ENCODE measurements at regions not wholly inside any gene's neighbourhood (a gene's known extent, or its start where the extent isn't known, plus 50 kb on each side); places are given as distances from the start of the nearest gene placed in this dataset.

GRCh38 chr10:2919016-2919415, 148.3 kb upstream of the PFKP start:
- Histone ChIP-seq H2BK20ac (ENCODE audit: low read depth, low read length) (no peak overlapping the region), H4K91ac (ENCODE audit: insufficient read depth, low read depth, low read length) (no peak overlapping the region), H3K36me3 (ENCODE audit: control insufficient read depth, insufficient read depth, low read length) (no peaks in the 10 kb centered on the region), H4K5ac (ENCODE audit: low read depth, low read length) (no peak overlapping the region), H2BK5ac (ENCODE audit: low read depth, low read length, poor library complexity, severe bottlenecking) (no peak overlapping the region), H2BK120ac (ENCODE audit: low read depth, low read length) (no peak overlapping the region), H2BK15ac (ENCODE audit: low read depth, low read length) (no peak overlapping the region), H3K18ac (ENCODE audit: low read depth, low read length) (no peak overlapping the region), H2AK5ac (ENCODE audit: low read depth, low read length) (no peak overlapping the region), H3K9ac (ENCODE audit: low read depth, low read length) (no peak overlapping the region), H3K14ac (replicated peaks; ENCODE audit: low read depth, low read length) (no peak overlapping the region), H3K4me2 (ENCODE audit: low read depth, low read length) (no peak overlapping the region), H2AFZ (replicated peaks; ENCODE audit: low read length, poor library complexity) (no peak overlapping the region), H3K4me3 (ENCODE audit: insufficient read depth, low read depth, low read length) (no peak overlapping the region), H3K56ac (ENCODE audit: extremely low read depth, insufficient read depth, low read length) (no peak overlapping the region), H3K4ac (ENCODE audit: low read depth, low read length) (no peak overlapping the region), H2AK9ac (replicated peaks; ENCODE audit: low read depth, low read length, poor library complexity) (no peak overlapping the region), H3K27ac (ENCODE audit: insufficient read depth, low read length) (no peak overlapping the region), H3K4me1 (ENCODE audit: control insufficient read depth, insufficient read depth, low read length) (no peaks in the 10 kb centered on the region), H3K79me1 (ENCODE audit: low read depth in 1 of 2, low read length in 2 of 2) (no peaks in the 10 kb centered on the region), H3K27me3 (ENCODE audit: control insufficient read depth, insufficient read depth, low read length) (peaks cover 9% of the 10 kb centered on the region), H4K8ac (ENCODE audit: low read depth in 2 of 2, low read length in 2 of 2) (no peak overlapping the region), H3K9me3 (ENCODE audit: control insufficient read depth, insufficient read depth, low read length) (no peaks in the 10 kb centered on the region), H4K20me1 (ENCODE audit: insufficient read depth, low read length) (no peaks in the 10 kb centered on the region), H3K23ac (ENCODE audit: low read depth, low read length) (no peak overlapping the region), H3K9me1 (ENCODE audit: insufficient read depth, low read length) (no peaks in the 10 kb centered on the region)
- no peak for TF ChIP-seq USF2 (IDR thresholded peaks at IDR 0.05; ENCODE audit: low read depth, low read length)
- TF ChIP-seq MXI1 (IDR thresholded peaks at IDR 0.05; ENCODE audit: borderline replicate concordance, low read depth, low read length), result no peak
- TF ChIP-seq BHLHE40 (IDR thresholded peaks at IDR 0.05; ENCODE audit: low read depth, low read length), result no peak
- TF ChIP-seq NFE2L2 (IDR thresholded peaks at IDR 0.05; ENCODE audit: low read depth, low read length), result no peak
- no peak for TF ChIP-seq CEBPB (IDR thresholded peaks at IDR 0.05; ENCODE audit: low read depth, low read length)
- TF ChIP-seq CTCF (conservative IDR thresholded peaks at IDR 0.05; ENCODE audit: low read depth, low read length), result no peak
- TF ChIP-seq RAD21 (IDR thresholded peaks at IDR 0.05; ENCODE audit: low read length), result no peak
- TF ChIP-seq MAZ (IDR thresholded peaks at IDR 0.05; ENCODE audit: borderline replicate concordance, low read depth, low read length), result no peak
- in situ Hi-C loops (cut with MboI; ENCODE audit: low sequenced_read_pairs) (no loop called here), dilution Hi-C loops (cut with HindIII; ENCODE audit: low sequenced_read_pairs, unreplicated experiment) (no loop called here), intact Hi-C loops (cut with micrococcal nuclease) (no loop called here)
- BruUV-seq (replicated peaks), result no TSS peak
- DNase-seq (no peak), ATAC-seq (ENCODE audit: low read depth) (no peak)
- POLR2A ChIA-PET (ENCODE audit: unreplicated experiment), result no interaction called here
- CTCF ChIA-PET, result no interaction called here
- 50% methylated on average over 1 of the region's 2 CpGs; no CpG with 5 or more reads in 1 of the 2 experiments for WGBS, 2 experiments (ENCODE audit: extremely low coverage in 2 of 2, insufficient read length in 1 of 2)
